B cell (primary cell): ENCODE measurements at regions not wholly inside any gene's neighbourhood (a gene's known extent, or its start where the extent isn't known, plus 50 kb on each side); places are given as distances from the start of the nearest gene placed in this dataset.

Source experiments
- CTCF ChIP-seq: fragments of 200-600 bp; IDR thresholded peaks from one replicate; pipeline ENCODE4 v1.8.0; 2022; ENCODE audit warnings: antibody characterized with exemption, mild to moderate bottlenecking
- EZH2 ChIP-seq: IDR thresholded peaks from 2 replicates; pipeline ENCODE4 v1.6.1; 2012; ENCODE audit warnings: borderline replicate concordance, low read depth, mild to moderate bottlenecking, moderate library complexity, low read length; ENCODE audit not compliant: insufficient read depth, poor library complexity, severe bottlenecking

- no peak for TF ChIP-seq CTCF
- TF ChIP-seq EZH2: no peak
Measured at GRCh38 chr5:122719991-122720746, 54.7 kb upstream of the SNX2 start.
